ENCODE measurements at regions not wholly inside any gene's neighbourhood (a gene's known extent, or its start where the extent isn't known, plus 50 kb on each side); places are given as distances from the start of the nearest gene placed in this dataset.
A peak's percentile ranks its signal among the peaks of the same experiment; 100 is the strongest.

DNA sequence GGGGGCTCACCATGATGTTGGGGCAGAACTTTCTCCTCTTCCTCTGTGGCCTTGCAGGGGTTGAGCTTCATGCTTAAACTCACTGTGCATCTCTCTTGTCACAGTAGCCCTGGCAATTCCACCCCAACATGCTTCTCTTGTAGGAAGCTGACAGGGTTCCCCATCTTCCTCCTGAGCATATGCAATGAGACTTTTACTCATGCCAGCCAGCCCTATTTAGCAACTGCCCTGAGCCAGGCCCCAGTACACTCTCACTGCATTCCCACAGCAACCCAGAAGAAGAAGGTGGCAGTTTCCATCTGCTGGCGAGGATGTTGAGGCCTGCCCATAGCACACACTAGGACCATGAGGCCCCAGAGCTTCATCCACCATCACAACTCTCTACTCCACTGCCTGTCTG is 72.2 kb upstream of the TEX51 start:
- intact Hi-C loops (cut with DNase I): no loop called here
- no peaks in the 10 kb centered on the region for H3K9me3 ChIP-seq
- no peak for DNase-seq (ENCODE audit: extremely low spot score in 2 of 2)
- TF ChIP-seq, protein P1, sequence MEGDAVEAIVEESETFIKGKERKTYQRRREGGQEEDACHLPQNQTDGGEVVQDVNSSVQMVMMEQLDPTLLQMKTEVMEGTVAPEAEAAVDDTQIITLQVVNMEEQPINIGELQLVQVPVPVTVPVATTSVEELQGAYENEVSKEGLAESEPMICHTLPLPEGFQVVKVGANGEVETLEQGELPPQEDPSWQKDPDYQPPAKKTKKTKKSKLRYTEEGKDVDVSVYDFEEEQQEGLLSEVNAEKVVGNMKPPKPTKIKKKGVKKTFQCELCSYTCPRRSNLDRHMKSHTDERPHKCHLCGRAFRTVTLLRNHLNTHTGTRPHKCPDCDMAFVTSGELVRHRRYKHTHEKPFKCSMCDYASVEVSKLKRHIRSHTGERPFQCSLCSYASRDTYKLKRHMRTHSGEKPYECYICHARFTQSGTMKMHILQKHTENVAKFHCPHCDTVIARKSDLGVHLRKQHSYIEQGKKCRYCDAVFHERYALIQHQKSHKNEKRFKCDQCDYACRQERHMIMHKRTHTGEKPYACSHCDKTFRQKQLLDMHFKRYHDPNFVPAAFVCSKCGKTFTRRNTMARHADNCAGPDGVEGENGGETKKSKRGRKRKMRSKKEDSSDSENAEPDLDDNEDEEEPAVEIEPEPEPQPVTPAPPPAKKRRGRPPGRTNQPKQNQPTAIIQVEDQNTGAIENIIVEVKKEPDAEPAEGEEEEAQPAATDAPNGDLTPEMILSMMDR (IDR thresholded peaks at IDR 0.05): no peak
- no peak for TF ChIP-seq POLR2AphosphoS5 (IDR thresholded peaks at IDR 0.05; ENCODE audit: insufficient read depth in 1 of 2, low read depth in 1 of 2)
- no peak for TF ChIP-seq POLR2A (IDR thresholded peaks at IDR 0.05)
- no peaks in the 10 kb centered on the region for H3K36me3 ChIP-seq
- no peak overlapping the region for H3K4me3 ChIP-seq
- H3K27me3 ChIP-seq: no peaks in the 10 kb centered on the region
- no peaks in the 10 kb centered on the region for H3K4me1 ChIP-seq
- H3K27ac ChIP-seq: no peak overlapping the region

DNA sequence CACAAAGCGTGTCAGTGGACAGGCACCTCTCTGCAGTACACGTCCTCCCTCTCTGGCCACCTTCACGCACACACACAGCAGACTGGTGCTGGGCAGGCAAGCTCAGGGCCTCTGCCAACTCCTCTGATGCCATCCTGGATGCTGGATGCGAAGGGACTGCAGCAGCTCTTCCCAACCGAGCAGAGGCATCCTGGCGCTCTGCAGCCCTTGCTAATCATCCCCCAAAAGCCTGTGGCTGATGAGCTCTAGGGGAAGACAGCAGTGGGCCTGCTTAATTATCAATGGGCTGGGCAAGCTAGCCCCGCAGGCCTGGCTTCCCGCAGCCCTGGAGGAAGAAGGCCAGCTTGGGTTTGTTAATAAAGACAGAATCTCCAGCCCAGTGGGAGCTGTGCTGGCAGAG is 71.3 kb upstream of the TEX51 start:
- TF ChIP-seq POLR2A (IDR thresholded peaks at IDR 0.05): no peak
- TF ChIP-seq POLR2AphosphoS5 (IDR thresholded peaks at IDR 0.05; ENCODE audit: insufficient read depth in 1 of 2, low read depth in 1 of 2): no peak
- TF ChIP-seq, protein P1 (IDR thresholded peaks at IDR 0.05): no peak
- DNase-seq (ENCODE audit: extremely low spot score in 2 of 2): peak in 1 of 2 donors; percentile 72

DNA sequence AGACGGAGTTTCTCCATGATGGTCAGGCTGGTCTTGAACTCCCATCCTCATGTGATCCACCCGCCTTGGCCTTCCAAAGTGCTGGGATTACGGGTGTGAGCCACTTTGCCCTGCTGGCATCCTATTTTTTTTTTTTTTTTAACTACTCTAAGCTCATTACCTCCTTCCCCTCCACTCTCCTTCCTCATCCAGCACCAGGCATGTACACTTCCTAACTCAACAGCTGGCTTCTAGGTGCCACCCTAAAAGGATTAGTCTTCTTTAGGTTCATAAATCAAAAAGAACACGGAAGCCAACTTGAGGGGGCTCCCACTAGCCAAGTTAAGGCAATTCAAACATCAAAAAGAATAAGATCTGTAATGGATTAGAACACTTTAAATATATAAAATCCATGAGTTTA is 70.6 kb upstream of the TEX51 start:
- H3K36me3 ChIP-seq: no peaks in the 10 kb centered on the region
- H3K9me3 ChIP-seq: no peaks in the 10 kb centered on the region
- H3K4me3 ChIP-seq: no peak overlapping the region
- intact Hi-C loops (cut with DNase I): no loop called here
- no peaks in the 10 kb centered on the region for H3K4me1 ChIP-seq
- H3K27ac ChIP-seq: no peak overlapping the region
- no peak for DNase-seq (ENCODE audit: extremely low spot score in 2 of 2)
- TF ChIP-seq, protein P1 (IDR thresholded peaks at IDR 0.05): no peak
- TF ChIP-seq POLR2AphosphoS5 (IDR thresholded peaks at IDR 0.05; ENCODE audit: insufficient read depth in 1 of 2, low read depth in 1 of 2) (no peak), POLR2A (IDR thresholded peaks at IDR 0.05) (no peak)
- no peaks in the 10 kb centered on the region for H3K27me3 ChIP-seq

More for the DNA sequence above, 71.3 kb upstream of the TEX51 start:
- no peaks in the 10 kb centered on the region for H3K4me1 ChIP-seq
- no peak overlapping the region for H3K27ac ChIP-seq
- H3K36me3 ChIP-seq: no peaks in the 10 kb centered on the region
- no peak overlapping the region for H3K4me3 ChIP-seq
- H3K9me3 ChIP-seq: no peaks in the 10 kb centered on the region
- intact Hi-C loops (cut with DNase I): no loop called here
- H3K27me3 ChIP-seq: no peaks in the 10 kb centered on the region

DNA sequence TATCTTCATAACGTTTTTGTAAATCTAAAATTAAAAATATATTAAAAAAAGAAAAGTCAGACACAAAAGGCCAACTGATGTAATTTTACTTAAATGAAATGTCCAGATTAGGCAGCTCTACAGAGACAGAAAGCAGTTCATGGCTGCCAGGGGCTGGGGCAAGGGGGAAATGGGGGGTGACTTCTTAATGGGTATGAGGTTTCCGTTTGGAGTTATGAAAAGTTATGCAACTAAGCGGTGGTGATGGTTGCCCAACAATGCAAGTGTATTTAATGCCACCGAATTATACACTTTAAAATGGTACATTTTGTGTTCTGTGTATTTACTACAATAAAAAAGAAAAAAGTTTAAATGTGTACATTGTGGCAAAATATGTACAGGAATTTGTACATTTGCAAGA is 70.2 kb upstream of the TEX51 start:
- TF ChIP-seq POLR2A (IDR thresholded peaks at IDR 0.05): no peak
- TF ChIP-seq, protein P1 (IDR thresholded peaks at IDR 0.05): no peak
- no peak for TF ChIP-seq POLR2AphosphoS5 (IDR thresholded peaks at IDR 0.05; ENCODE audit: insufficient read depth in 1 of 2, low read depth in 1 of 2)
- Histone ChIP-seq H3K36me3 (no peaks in the 10 kb centered on the region), H3K27ac (no peak overlapping the region), H3K27me3 (no peaks in the 10 kb centered on the region), H3K4me3 (no peak overlapping the region), H3K9me3 (no peaks in the 10 kb centered on the region), H3K4me1 (no peaks in the 10 kb centered on the region)
- intact Hi-C loops (cut with DNase I): no loop called here
- no peak for DNase-seq (ENCODE audit: extremely low spot score in 2 of 2)

DNA sequence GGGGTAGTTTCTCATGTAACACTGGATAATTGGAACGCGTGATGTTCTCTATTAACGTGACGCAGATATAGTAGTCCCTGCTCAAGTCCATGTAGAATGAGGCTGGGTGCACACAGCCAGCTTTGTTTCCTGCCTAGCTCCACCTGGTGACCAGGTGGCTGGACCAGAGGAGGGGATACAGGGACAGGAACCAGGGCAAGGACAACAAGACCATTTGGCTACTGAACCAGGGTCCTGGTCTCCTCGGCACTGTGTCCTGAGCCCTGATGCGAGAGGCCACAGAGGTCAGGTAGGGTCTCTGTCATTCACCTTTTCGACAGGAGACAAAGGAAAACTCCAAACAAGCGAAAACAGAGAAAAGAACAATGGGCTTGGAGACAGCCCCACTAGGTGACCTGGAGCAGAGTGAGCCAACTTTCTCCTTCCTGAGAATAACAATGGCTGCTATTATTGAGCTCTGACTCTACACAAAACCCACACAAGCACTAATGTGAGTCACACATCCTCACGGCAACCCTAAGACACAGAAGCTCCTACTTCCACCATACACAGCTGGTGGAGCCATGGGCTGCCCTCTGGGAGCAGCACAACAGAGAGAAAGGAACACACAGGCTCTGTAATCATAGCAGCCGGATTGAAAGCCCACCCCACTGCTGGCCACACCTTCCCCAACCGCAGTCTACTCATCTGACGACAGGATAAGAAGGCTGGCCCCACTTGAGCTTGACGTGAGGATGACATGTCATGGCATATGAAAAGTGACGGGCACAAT is 67.3 kb upstream of the TEX51 start:
- TF ChIP-seq, protein P1 (IDR thresholded peaks at IDR 0.05): no peak
- no peak for TF ChIP-seq POLR2AphosphoS5 (IDR thresholded peaks at IDR 0.05; ENCODE audit: insufficient read depth in 1 of 2, low read depth in 1 of 2)
- no peak for TF ChIP-seq POLR2A (IDR thresholded peaks at IDR 0.05)
- no peak overlapping the region for H3K27ac ChIP-seq
- no peaks in the 10 kb centered on the region for H3K27me3 ChIP-seq
- intact Hi-C loops (cut with DNase I): no loop called here
- H3K4me1 ChIP-seq: no peaks in the 10 kb centered on the region
- no peak overlapping the region for H3K4me3 ChIP-seq
- H3K9me3 ChIP-seq: no peaks in the 10 kb centered on the region
- peak in 1 of 2 donors; percentile 52 for DNase-seq (ENCODE audit: extremely low spot score in 2 of 2)
- H3K36me3 ChIP-seq: no peaks in the 10 kb centered on the region
